ENCODE measurements at regions not wholly inside any gene's neighbourhood (a gene's known extent, or its start where the extent isn't known, plus 50 kb on each side); places are given as distances from the start of the nearest gene placed in this dataset.

- DNase-seq (ENCODE audit: low read depth) = no peak
- no peak overlapping the region for H3K4me3 ChIP-seq (ENCODE audit: low read depth, low read length)
- TF ChIP-seq MYC (IDR thresholded peaks at IDR 0.05; ENCODE audit: low read depth, low read length) = no peak
- TF ChIP-seq MAX (IDR thresholded peaks at IDR 0.05; ENCODE audit: low read depth, low read length) = no peak
- no peak for TF ChIP-seq CTCF (IDR thresholded peaks at IDR 0.05; ENCODE audit: low read depth, low read length)
- TF ChIP-seq POLR2A (IDR thresholded peaks at IDR 0.05; ENCODE audit: extremely low read depth, insufficient read length) = no peak
Measured at GRCh38 chr2:19706332-19706731, 195.5 kb downstream of the TTC32 start.

GRCh38 chr2:19702267-19702666, 199.5 kb downstream of the TTC32 start:
- DNase-seq (ENCODE audit: low read depth) = no peak
- TF ChIP-seq MAX (IDR thresholded peaks at IDR 0.05; ENCODE audit: low read depth, low read length) (no peak), MYC (IDR thresholded peaks at IDR 0.05; ENCODE audit: low read depth, low read length) (no peak), POLR2A (IDR thresholded peaks at IDR 0.05; ENCODE audit: extremely low read depth, insufficient read length) (no peak), CTCF (IDR thresholded peaks at IDR 0.05; ENCODE audit: low read depth, low read length) (no peak)
- H3K4me3 ChIP-seq (ENCODE audit: low read depth, low read length) = no peak overlapping the region

GRCh38 chr2:19700861-19701585, 200.8 kb downstream of the TTC32 start:
- DNase-seq (ENCODE audit: low read depth) = no peak
- no peak overlapping the region for H3K4me3 ChIP-seq (ENCODE audit: low read depth, low read length)

GRCh38 chr2:19697131-19697530, 204.7 kb downstream of the TTC32 start:
- no peak overlapping the region for H3K4me3 ChIP-seq (ENCODE audit: low read depth, low read length)
- DNase-seq (ENCODE audit: low read depth) = no peak
- TF ChIP-seq MAX (IDR thresholded peaks at IDR 0.05; ENCODE audit: low read depth, low read length) (no peak), CTCF (IDR thresholded peaks at IDR 0.05; ENCODE audit: low read depth, low read length) (no peak), MYC (IDR thresholded peaks at IDR 0.05; ENCODE audit: low read depth, low read length) (no peak), POLR2A (IDR thresholded peaks at IDR 0.05; ENCODE audit: extremely low read depth, insufficient read length) (no peak)

More at GRCh38 chr2:19700861-19701585, 200.8 kb downstream of the TTC32 start:
- TF ChIP-seq MAX (IDR thresholded peaks at IDR 0.05; ENCODE audit: low read depth, low read length) (no peak), MYC (IDR thresholded peaks at IDR 0.05; ENCODE audit: low read depth, low read length) (no peak), CTCF (IDR thresholded peaks at IDR 0.05; ENCODE audit: low read depth, low read length) (no peak)

GRCh38 chr2:19695706-19696105, 206.1 kb downstream of the TTC32 start:
- DNase-seq (ENCODE audit: low read depth) = no peak
- no peak overlapping the region for H3K4me3 ChIP-seq (ENCODE audit: low read depth, low read length)
- TF ChIP-seq MAX (IDR thresholded peaks at IDR 0.05; ENCODE audit: low read depth, low read length) (no peak), POLR2A (IDR thresholded peaks at IDR 0.05; ENCODE audit: extremely low read depth, insufficient read length) (no peak)

- no peak for TF ChIP-seq CTCF (IDR thresholded peaks at IDR 0.05; ENCODE audit: low read depth, low read length)
- no peak for TF ChIP-seq MYC (IDR thresholded peaks at IDR 0.05; ENCODE audit: low read depth, low read length)
- TF ChIP-seq MAX (IDR thresholded peaks at IDR 0.05; ENCODE audit: low read depth, low read length) = no peak
- DNase-seq (ENCODE audit: low read depth) = no peak
- no peak overlapping the region for H3K4me3 ChIP-seq (ENCODE audit: low read depth, low read length)
Measured at GRCh38 chr2:19691892-19692291, 209.9 kb downstream of the TTC32 start.
